ENCODE measurements at regions not wholly inside any gene's neighbourhood (a gene's known extent, or its start where the extent isn't known, plus 50 kb on each side); places are given as distances from the start of the nearest gene placed in this dataset.

DNA sequence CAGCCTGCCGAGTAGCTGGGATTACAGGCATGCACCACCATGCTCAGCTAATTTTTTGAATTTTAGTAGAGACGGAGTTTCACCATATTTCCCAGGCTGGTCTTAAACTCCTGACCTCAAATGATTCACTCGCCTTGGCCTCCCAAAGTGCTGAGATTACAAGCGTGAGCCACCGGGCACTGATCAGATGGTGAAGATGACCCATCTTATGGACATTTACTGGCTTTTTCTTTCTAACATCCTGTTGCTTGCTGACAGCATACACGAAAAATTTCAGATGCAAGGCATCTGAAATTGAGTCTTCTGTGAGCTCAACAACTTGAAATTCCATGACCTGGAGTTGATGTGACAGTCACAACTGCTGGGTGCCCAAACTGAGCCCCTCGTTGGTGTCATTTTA lies 859.5 kb upstream of the CNTNAP5 start:
- no peaks in the 10 kb centered on the region for H3K27me3 ChIP-seq
- peaks cover 0 to 7% (median 6%) of the 10 kb centered on the region in 3 donors for H3K9me3 ChIP-seq
- WGBS, 2 donors, result 66 to 67% methylated on average over 7 of the region's 7 CpGs
- H3K36me3 ChIP-seq, result no peaks in the 10 kb centered on the region
- H3K4me3 ChIP-seq, result no peak overlapping the region
- TF ChIP-seq, protein P1, sequence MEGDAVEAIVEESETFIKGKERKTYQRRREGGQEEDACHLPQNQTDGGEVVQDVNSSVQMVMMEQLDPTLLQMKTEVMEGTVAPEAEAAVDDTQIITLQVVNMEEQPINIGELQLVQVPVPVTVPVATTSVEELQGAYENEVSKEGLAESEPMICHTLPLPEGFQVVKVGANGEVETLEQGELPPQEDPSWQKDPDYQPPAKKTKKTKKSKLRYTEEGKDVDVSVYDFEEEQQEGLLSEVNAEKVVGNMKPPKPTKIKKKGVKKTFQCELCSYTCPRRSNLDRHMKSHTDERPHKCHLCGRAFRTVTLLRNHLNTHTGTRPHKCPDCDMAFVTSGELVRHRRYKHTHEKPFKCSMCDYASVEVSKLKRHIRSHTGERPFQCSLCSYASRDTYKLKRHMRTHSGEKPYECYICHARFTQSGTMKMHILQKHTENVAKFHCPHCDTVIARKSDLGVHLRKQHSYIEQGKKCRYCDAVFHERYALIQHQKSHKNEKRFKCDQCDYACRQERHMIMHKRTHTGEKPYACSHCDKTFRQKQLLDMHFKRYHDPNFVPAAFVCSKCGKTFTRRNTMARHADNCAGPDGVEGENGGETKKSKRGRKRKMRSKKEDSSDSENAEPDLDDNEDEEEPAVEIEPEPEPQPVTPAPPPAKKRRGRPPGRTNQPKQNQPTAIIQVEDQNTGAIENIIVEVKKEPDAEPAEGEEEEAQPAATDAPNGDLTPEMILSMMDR (IDR thresholded peaks at IDR 0.05), result no peak
- no peak for TF ChIP-seq POLR2A (IDR thresholded peaks at IDR 0.05)
- intact Hi-C loops (cut with DNase I), result no loop called here
- H3K4me1 ChIP-seq, result no peaks in the 10 kb centered on the region
- H3K27ac ChIP-seq, result no peak overlapping the region
- no peak for DNase-seq

DNA sequence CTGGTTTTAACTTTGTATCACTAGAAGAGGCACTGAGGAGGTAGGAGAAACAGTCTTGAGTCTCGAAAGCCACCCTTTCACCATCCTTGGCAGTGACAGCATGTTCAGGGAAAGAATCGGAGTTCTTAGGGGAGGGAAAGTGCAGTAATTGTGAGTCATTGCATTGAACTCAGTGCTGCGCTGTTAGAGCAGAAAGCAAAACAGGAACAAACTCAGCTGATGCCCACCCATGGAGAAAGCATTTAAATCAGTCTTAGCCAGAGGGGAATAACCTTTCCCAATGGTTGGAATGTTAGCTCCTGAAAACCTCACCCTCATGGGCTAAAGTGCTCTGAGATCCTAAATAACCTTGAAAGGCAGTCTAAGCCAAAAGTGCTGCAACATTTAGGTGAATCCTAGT lies 845.6 kb upstream of the CNTNAP5 start:
- no peaks in the 10 kb centered on the region for H3K4me1 ChIP-seq
- intact Hi-C loops (cut with DNase I), result no loop called here
- H3K4me3 ChIP-seq, result no peak overlapping the region
- H3K27me3 ChIP-seq, result no peaks in the 10 kb centered on the region
- H3K9me3 ChIP-seq, result no peaks in the 10 kb centered on the region
- TF ChIP-seq, protein P1 (IDR thresholded peaks at IDR 0.05), result no peak
- no peak for TF ChIP-seq POLR2A (IDR thresholded peaks at IDR 0.05)
- WGBS, 2 donors, result 66 to 68% methylated on average over 3 of the region's 3 CpGs
- H3K27ac ChIP-seq, result no peak overlapping the region
- H3K36me3 ChIP-seq, result no peaks in the 10 kb centered on the region
- DNase-seq, result no peak

GRCh38 chr2:123195957-123196356 lies 829.1 kb upstream of the CNTNAP5 start:
- H3K4me3 ChIP-seq, result no peak overlapping the region
- TF ChIP-seq POLR2A (IDR thresholded peaks at IDR 0.05), result no peak
- TF ChIP-seq, protein P1 (IDR thresholded peaks at IDR 0.05), result no peak
- H3K9me3 ChIP-seq, result no peaks in the 10 kb centered on the region
- no peaks in the 10 kb centered on the region for H3K4me1 ChIP-seq
- intact Hi-C loops (cut with DNase I), result no loop called here
- DNase-seq, result no peak
- H3K36me3 ChIP-seq, result no peaks in the 10 kb centered on the region
- 83 to 86% methylated on average over 4 of the region's 4 CpGs for WGBS, 2 donors
- H3K27ac ChIP-seq, result no peak overlapping the region
- no peaks in the 10 kb centered on the region for H3K27me3 ChIP-seq

- H3K4me1 ChIP-seq, result no peaks in the 10 kb centered on the region
- intact Hi-C loops (cut with DNase I), result no loop called here
- DNase-seq, result no peak
- no peak overlapping the region for H3K27ac ChIP-seq
- no peaks in the 10 kb centered on the region for H3K27me3 ChIP-seq
- no peak for TF ChIP-seq POLR2A (IDR thresholded peaks at IDR 0.05)
- TF ChIP-seq, protein P1 (IDR thresholded peaks at IDR 0.05), result no peak
- peaks cover 0 to 4% (median 4%) of the 10 kb centered on the region in 3 donors for H3K9me3 ChIP-seq
- no peak overlapping the region for H3K4me3 ChIP-seq
- H3K36me3 ChIP-seq, result no peaks in the 10 kb centered on the region
- 44 to 47% methylated on average over 2 of the region's 2 CpGs for WGBS, 2 donors
These were observed 825.1 kb upstream of the CNTNAP5 start for GRCh38 chr2:123200035-123200434.

DNA sequence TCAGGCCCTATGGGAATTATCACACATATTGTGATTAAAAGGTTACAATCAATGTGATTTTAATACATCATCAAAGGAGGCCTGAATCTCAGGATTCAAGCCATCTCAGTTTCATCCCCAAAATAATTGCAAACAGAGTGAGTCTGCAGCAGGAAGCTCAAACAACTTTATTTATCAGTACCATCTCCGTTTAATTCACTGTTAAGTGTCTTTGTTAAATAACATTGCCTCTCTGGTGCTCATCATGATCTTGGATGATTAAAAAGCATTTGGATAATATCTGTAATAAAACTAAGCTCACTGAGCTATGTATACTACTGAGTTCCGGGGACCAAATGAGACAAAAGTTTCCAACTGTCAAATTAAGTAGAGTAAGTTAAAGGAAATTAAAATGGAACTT lies 817.8 kb upstream of the CNTNAP5 start:
- Histone ChIP-seq H3K27me3 (no peaks in the 10 kb centered on the region), H3K9me3 (peaks cover 0 to 6% (median 4%) of the 10 kb centered on the region in 3 donors), H3K36me3 (no peaks in the 10 kb centered on the region), H3K27ac (no peak overlapping the region), H3K4me1 (no peaks in the 10 kb centered on the region), H3K4me3 (no peak overlapping the region)
- TF ChIP-seq POLR2A (IDR thresholded peaks at IDR 0.05), result no peak
- TF ChIP-seq, protein P1 (IDR thresholded peaks at IDR 0.05), result no peak
- 62 to 63% methylated on average over 2 of the region's 2 CpGs for WGBS, 2 donors
- intact Hi-C loops (cut with DNase I), result no loop called here
- DNase-seq, result no peak

Measured in esophagus squamous epithelium (tissue), 5 donors.